Left ventricle myocardium inferior (tissue), 1 donor: ENCODE measurements at regions not wholly inside any gene's neighbourhood (a gene's known extent, or its start where the extent isn't known, plus 50 kb on each side); places are given as distances from the start of the nearest gene placed in this dataset.

ENCODE experiments used
- DNase-seq: peaks from one replicate; pipeline ENCODE4 v3.0.0-alpha.2; 2020
- H3K27ac ChIP-seq: fragments of 200-600 bp; replicated peaks from 2 replicates; pipeline ENCODE4 v1.8.0; 2021
- H3K27me3 ChIP-seq: fragments of 200-600 bp; 2 replicates; pipeline ENCODE4 v1.8.0; 2021; ENCODE audit warnings: low read depth
- H3K36me3 ChIP-seq: fragments of 200-600 bp; 2 replicates; pipeline ENCODE4 v1.8.0; 2021
- H3K4me1 ChIP-seq: fragments of 200-600 bp; 2 replicates; pipeline ENCODE4 v1.8.0; 2021
- H3K4me3 ChIP-seq: fragments of 200-600 bp; 2 replicates; pipeline ENCODE4 v1.8.0; 2021; ENCODE audit warnings: mild to moderate bottlenecking, moderate library complexity
- H3K9me3 ChIP-seq: fragments of 200-600 bp; replicated peaks from 2 replicates; pipeline ENCODE4 v1.8.0; 2021
- intact Hi-C: fragments of 100-400 bp; cut with micrococcal nuclease; formaldehyde crosslinking; loops from one replicate; pipeline ENCODE4 v1.11.0; 2022
- TF ChIP-seq, protein P1 (sequence below): fragments of 200-600 bp; IDR thresholded peaks from 2 replicates; pipeline ENCODE4 v1.8.0; 2021; ENCODE audit warnings: antibody characterized with exemption, mild to moderate bottlenecking, borderline replicate concordance
- donor health status: DM: no; HTN: yes; CAD: no; lungs with severe emphysema.

DNA sequence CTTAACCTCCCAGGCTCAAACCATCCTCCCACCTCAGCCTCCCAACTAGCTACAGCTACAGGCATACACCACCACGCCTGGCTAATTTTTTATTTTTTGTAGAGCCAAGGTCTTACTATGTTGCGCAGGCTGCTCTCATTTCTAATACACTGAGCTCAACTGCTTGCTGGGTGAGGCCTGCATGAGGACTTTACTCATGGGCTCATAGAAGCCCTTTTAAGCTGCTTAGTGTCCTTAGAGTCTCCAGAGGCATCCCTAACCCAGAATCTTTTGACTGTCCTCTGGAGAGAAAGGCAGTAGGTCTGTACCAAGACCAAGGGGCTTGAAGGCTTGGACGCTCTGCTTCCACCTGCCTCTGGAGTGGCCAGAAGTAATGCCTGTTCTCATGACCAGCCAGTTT lies 141.6 kb downstream of the TM9SF2 start:
- Histone ChIP-seq H3K4me3 (no peak overlapping the region), H3K9me3 (no peaks in the 10 kb centered on the region), H3K27me3 (no peaks in the 10 kb centered on the region), H3K4me1 (peaks cover 5% of the 10 kb centered on the region), H3K27ac (no peak overlapping the region), H3K36me3 (no peaks in the 10 kb centered on the region)
- no peak for DNase-seq
- intact Hi-C loops = no loop called here
- TF ChIP-seq, protein P1, sequence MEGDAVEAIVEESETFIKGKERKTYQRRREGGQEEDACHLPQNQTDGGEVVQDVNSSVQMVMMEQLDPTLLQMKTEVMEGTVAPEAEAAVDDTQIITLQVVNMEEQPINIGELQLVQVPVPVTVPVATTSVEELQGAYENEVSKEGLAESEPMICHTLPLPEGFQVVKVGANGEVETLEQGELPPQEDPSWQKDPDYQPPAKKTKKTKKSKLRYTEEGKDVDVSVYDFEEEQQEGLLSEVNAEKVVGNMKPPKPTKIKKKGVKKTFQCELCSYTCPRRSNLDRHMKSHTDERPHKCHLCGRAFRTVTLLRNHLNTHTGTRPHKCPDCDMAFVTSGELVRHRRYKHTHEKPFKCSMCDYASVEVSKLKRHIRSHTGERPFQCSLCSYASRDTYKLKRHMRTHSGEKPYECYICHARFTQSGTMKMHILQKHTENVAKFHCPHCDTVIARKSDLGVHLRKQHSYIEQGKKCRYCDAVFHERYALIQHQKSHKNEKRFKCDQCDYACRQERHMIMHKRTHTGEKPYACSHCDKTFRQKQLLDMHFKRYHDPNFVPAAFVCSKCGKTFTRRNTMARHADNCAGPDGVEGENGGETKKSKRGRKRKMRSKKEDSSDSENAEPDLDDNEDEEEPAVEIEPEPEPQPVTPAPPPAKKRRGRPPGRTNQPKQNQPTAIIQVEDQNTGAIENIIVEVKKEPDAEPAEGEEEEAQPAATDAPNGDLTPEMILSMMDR = no peak

DNA sequence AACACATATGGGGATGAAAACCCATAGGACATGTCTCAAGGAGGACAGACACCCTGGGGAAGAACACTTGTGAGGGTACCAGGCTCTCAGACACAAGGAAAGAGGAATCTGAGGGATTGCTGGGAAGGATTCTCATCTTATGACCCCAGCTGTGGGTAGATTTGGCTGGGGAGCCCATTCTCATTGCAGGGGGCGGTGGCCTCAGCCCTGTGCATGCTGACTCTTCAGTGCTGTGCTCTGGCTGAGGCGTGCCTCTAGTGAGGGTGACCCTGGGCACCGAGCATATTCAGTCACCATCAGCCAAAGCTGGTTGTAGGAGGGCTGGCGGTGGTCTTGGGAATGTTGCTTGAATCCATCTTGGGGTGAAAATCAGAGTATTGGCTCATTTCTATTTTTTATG lies 140.7 kb downstream of the TM9SF2 start:
- TF ChIP-seq, protein P1 = no peak
- Histone ChIP-seq H3K4me3 (no peak overlapping the region), H3K4me1 (peaks cover 5% of the 10 kb centered on the region), H3K9me3 (no peaks in the 10 kb centered on the region), H3K36me3 (no peaks in the 10 kb centered on the region), H3K27me3 (no peaks in the 10 kb centered on the region), H3K27ac (no peak overlapping the region)
- no peak for DNase-seq
- intact Hi-C loops = no loop called here

DNA sequence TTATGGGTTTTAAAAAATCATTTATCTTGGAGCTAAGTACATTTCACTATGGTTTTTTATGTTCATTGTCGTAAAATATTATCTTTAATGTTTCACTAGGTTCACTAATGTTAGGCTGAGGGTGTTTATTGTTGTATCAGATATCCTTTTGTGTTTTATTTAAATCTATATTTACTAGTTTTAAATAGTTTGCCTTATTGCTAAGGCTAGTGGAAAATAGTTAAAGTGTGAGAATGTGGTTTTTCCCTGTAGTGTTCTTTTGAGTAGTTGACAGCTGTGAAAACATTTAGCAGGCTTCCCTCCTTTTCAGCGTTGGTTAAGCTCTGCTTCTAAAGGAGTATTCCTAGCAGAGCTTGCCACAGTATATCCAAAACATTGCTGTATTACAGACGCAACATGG lies 139.0 kb downstream of the TM9SF2 start:
- Histone ChIP-seq H3K36me3 (no peaks in the 10 kb centered on the region), H3K27ac (no peak overlapping the region), H3K4me1 (peaks cover 5% of the 10 kb centered on the region), H3K4me3 (no peak overlapping the region), H3K9me3 (no peaks in the 10 kb centered on the region), H3K27me3 (no peaks in the 10 kb centered on the region)
- TF ChIP-seq, protein P1 = no peak
- intact Hi-C loops = no loop called here
- DNase-seq = no peak

DNA sequence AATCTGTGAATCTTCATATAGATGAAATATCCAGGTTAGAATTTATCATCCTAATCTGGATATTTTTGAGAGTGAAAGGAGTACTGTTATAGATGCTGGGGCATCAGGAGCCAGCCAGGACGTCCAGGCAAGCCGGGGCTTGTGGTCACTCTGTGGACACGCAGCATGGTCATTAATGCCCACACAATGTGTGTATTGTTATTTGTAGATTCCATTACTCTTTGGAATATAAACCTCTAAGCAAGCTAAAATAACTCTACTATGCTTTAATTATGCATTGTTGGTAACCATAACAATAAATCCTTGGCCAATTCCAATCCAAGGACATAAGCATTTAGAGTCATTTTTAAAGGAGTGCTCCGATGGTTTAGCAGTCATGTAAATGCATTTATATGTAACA lies 137.9 kb downstream of the TM9SF2 start:
- H3K4me1 ChIP-seq = peaks cover 5% of the 10 kb centered on the region
- intact Hi-C loops = no loop called here
- H3K36me3 ChIP-seq = no peaks in the 10 kb centered on the region
- H3K9me3 ChIP-seq = no peaks in the 10 kb centered on the region
- no peak overlapping the region for H3K4me3 ChIP-seq
- DNase-seq = no peak
- no peaks in the 10 kb centered on the region for H3K27me3 ChIP-seq
- TF ChIP-seq, protein P1 = no peak
- H3K27ac ChIP-seq = no peak overlapping the region

DNA sequence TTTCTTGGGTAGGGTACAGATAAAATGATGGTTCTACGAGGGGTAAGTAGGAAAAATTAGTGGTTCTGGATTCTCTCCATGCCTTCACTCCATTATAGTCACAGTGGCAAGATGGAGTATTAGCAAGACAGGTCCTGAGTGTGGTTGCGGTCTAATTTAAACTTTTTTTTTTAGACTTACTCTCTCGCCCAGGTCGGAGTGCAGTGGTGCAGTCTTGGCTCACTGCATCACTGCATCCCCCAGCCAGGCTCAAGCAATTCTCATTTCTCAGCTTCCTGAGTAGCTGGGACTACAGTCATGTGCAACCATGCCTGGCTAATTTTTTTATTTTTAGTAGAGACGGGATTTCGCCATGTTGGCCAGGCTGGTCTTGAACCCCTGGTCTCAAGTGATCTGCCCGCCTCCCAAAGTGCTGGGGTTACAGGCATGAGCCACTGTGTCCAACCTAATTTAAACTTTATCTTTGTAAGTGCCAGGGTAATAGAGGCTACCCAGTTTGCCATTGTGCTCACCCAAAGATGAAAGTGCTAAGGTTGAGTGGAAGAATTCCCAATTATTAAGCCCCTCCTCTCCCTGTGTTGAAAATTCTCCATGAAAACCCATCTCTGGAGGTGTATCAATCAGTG lies 135.6 kb downstream of the TM9SF2 start:
- no peaks in the 10 kb centered on the region for H3K27me3 ChIP-seq
- peaks cover 9% of the 10 kb centered on the region for H3K9me3 ChIP-seq
- peaks cover 5% of the 10 kb centered on the region for H3K4me1 ChIP-seq
- intact Hi-C loops = no loop called here
- H3K27ac ChIP-seq = no peak overlapping the region
- H3K36me3 ChIP-seq = no peaks in the 10 kb centered on the region
- TF ChIP-seq, protein P1 = no peak
- no peak overlapping the region for H3K4me3 ChIP-seq
- no peak for DNase-seq
